Activated CD4-positive, alpha-beta T cell treated with anti-CD3 and anti-CD28 coated beads, Interleukin-10, Interleukin-2, amounts not matched to agents 100 ng/mL and 50 ng/mL, durations not matched to agents 16 hours and 8 hours (primary cell): ENCODE measurements at regions not wholly inside any gene's neighbourhood (a gene's known extent, or its start where the extent isn't known, plus 50 kb on each side); places are given as distances from the start of the nearest gene placed in this dataset.
"Not testable (repeated sequence)": the region's sequence is repeated elsewhere in the genome, so short reads cannot be mapped to it uniquely, and the experiment has no call there.

Experiments used
- DNase-seq: peaks from one replicate; pipeline ENCODE4 v3.0.0-alpha.2; 2020

DNA sequence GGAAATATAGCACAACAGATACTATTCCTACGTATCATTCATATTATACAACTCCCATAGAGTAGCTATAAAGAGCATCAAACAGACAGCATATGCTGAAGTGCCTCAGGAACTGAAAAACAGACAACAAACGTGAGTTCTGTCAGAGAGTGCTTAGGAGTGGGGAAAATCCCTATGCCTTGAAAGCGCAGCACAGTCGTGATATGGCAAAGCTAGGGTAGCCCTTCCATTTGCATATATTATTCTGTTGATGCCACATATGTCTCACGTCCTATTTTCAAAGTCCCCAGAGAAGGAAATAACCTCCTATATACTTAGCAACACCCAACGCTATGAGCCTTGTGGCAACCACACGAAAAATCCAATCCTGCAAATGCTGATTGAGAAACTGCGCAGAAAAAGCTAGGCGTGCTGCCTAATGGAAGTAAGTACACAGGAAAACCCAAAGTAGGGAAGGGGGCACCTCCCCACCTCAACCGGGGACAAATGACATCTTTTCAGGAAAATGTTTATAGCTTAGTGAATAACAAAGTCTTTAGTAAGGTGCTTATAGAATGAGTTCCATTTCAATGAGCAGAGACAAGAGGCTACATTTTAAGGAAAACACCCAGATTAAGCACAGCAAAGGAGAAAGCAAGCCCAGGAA is 105.1 kb downstream of the MED10 start:
- no peak for DNase-seq

DNA sequence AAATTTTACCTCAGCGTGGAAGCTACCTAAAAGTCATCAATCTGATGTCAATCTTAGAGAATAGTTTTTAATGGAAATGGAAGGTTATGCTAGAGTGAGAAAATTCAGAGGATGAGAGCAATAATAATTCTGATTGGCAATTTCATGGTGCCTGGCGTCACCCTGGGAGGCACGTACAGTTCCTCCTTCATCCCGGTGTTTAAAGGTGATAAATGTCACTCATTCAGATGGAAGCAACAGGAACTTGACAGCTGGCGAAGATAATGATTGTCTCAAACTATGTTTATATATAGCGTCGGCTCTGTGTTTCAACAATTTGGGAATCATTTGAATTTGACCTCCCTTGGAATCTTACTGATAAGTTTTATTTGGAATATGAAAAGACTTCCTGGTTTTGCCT is 108.4 kb downstream of the MED10 start:
- no peak for DNase-seq

DNA sequence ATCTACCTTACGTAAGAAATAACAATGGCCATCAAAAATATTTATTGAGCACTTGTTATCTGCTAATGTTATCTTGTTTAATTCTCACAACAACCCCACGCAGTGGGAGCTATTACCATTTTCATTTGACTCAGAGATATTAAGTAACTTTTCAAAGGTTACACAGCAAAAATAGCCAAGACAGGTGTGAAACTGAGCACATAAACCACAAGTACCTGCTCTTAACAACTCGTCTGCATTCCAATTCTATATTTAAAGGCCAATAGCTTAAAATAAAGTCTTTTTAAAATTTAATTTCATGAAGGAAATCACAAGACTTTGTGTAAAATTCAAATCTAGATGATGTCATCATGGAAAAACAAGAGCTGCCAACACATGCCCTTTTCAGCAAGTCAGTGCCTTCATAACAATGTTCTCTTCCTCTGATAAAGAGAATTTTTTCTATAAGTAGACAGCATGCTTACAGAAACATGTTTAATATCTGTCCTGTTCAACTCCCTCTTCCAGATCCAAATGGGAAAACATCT is 111.6 kb downstream of the MED10 start:
- no peak for DNase-seq

DNA sequence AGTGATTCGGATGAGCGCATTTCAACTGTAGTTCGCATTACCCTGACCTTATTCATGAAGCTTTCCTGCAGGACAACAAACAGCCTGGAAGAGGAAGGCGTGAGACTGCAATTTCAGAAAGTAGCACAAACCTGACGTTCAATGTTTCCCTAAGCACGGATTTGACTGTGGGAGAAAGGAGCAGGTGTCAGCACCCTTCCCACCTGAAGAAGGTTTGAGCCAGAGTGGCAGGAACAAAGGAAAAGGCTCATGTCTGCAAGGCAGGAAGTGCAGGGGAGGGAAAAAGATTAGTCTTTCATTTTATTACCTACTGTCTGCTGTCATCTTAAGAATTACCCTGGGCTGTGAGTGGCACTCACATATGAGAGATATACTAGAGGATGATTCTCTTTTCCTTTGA is 114.0 kb downstream of the MED10 start:
- DNase-seq = no peak

DNA sequence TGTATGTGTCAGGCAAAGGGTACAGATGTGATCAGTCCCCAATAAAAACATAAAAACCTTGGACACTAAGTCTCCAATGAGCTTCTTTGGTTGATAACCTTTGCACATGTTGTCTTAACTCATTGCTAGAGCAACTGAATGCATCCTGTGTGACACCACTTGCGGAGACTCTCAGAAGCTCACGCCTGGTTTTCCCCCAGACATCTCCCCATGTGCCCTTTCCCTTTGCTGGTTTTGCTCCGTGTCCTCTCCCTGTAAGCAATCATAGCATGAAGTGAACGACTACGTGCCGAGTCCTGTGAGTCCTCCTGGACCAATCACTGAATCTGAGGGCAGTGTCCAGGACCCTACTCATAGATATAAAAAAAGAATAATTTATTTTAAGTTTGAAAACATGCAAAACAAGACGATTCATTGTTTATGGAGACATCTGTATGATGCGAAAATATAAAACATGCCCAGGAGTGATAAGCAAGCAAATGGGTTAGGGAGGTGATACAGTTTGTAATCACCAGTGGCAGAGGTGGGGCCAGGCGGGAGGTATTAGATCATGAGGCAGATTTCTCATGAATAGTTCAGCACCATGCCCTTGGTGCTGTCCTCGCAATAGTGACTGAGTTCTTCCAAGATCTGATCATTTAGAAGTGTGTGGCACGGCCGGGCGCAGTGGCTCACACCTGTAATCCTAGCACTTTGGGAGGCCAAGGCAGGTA is 115.5 kb downstream of the MED10 start:
- no peak for DNase-seq

DNA sequence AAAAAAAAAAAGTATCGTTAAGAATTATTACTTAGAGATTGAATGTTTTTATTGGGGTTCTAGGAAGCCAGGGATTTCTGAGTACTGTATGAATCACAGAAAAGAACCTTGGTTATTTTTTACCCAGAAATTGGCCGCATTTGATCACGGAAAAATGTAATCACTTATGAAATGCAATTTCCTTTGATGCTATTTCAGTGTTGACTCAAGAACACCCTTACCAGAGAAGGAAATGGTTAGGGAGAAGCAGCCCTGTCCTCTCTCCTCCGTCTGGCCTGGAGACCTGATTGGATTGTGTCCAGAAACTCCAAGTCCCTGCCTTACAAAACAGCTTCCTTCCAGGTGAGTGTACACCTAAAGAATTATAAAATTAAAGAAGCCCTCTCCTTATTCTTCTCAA is 116.7 kb downstream of the MED10 start:
- DNase-seq = peak; percentile 41

DNA sequence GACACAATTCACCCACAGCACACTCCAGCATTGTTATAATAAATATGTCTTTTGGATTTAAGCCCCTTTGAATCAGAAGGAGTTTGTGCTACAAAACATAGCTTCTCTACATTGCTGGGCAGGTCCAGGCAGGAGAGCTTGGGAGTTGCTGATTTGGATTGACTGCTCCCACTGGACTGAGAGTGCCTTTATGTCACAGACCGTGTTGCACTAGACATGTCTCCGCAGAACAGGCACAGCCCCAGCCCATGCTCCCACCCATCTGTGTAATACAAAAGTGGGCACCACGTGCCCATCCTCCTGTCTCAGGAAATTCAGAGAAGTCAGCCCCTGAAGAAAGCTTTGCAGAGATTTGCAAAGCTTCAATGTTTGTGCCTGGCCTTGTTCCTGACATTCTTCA is 117.1 kb downstream of the MED10 start:
- no peak for DNase-seq

DNA sequence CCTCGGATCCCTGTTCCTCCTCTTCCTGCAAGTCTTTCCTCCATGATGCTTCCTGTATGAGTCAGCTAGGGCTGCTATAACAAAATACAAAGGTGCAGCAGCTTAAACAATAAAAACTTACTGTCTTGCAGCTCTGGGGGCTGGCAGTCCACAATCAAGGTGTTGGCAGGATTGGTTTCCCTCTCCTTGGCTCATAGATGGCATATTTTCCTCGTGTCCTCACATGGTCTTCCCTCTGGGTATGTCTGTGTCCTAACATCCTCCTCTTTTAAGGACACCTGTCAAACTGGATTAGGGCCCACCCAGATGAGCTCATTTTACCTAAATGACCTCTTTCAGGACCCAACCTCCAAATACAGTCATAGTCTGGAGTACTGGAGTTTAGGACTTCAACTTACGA is 117.5 kb downstream of the MED10 start:
- DNase-seq = no peak

DNA sequence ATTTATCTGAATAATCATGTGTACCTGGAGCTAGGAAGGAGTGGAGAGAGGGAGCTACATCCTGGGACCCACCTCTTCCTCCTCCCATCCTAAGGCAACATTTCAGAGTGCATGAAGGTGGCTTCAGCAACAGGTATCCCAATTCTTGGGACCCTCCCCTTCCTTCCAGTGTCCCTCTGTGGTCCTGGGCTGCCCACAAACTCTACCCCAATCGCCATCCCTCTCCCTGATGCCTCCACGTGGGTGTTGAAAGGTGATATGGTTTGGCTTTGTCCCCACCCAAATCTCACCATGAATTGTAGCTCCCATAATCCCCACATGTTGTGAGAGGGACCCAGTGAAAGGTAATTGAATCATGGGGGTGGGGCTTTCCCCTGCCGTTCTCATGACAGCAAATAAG is 121.4 kb downstream of the MED10 start:
- no peak for DNase-seq

DNA sequence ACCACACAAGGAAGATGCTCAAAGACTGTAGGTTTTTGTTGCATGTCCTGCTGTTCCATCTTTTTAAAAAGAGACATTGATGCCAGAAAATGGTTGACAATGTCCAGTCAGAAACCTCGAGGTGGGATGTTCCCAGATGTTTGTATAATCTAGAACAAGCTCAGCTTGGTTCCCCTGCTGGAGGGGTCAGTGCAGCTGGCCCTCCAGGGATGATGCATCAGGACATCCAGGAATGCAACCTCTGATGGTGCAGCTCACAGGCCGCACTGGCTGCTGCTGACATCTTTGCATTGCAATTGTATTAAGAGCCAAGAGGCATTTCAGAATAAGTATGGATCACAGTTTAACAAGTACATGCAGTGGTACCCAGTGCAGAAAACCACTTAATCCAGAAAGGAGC is 122.4 kb downstream of the MED10 start:
- DNase-seq = no peak

DNA sequence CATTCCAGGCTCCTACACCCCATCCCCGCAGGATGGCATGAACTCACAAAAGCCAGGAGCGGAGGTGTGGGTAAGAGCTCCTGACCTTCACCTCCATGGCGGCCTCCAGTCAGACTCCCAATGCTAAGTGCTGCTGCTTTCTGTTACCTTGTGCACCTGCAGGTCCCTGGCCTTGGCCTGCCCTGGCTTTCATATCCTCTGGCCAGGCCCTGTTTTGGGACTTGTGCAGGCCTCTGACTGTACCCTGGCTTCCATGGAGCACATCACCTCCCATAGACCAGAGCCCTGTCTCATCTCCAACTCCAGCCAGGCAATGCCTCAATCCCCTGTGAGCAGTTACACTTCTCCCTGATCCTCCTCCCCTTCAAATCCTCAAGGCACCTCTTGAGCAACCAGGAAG is 124.5 kb downstream of the MED10 start:
- no peak for DNase-seq

DNA sequence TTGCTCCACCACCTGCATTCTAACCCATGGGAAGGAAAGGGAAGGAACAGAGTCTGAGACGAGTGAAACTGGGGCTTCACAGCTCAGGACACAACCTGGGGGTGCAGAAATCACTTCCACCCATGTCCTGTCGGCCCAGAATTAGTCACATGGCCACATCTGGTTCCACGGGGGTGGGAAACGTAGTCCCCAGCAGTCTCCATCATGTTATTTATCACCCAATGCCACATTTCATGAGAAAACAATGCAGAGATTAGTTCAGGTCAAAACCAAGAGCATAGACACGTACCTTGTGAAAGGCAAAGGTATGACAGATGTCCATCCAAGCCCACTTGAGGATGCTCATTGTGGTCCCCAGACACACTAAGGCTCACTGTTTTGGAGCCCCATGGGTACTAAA is 125.1 kb downstream of the MED10 start:
- DNase-seq = no peak

DNA sequence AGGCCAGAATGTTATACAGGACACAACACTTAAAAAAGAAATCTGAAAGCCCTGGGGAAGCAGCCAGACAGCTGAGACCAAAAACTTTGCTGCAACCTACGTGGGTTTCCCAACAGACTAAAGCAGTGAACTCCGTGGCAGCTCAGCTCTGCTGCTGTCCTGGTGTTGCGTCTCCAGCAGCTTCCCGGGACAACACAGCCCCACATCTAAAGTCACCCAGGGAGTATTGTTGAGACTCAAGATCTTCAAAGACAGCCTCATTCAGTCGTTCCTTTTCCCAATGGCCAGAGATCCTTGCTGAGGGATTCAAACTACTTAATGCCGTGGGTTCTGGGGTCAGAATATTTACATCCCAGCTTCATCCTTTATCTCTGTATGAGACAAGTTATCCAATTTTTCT is 125.8 kb downstream of the MED10 start:
- no peak for DNase-seq

DNA sequence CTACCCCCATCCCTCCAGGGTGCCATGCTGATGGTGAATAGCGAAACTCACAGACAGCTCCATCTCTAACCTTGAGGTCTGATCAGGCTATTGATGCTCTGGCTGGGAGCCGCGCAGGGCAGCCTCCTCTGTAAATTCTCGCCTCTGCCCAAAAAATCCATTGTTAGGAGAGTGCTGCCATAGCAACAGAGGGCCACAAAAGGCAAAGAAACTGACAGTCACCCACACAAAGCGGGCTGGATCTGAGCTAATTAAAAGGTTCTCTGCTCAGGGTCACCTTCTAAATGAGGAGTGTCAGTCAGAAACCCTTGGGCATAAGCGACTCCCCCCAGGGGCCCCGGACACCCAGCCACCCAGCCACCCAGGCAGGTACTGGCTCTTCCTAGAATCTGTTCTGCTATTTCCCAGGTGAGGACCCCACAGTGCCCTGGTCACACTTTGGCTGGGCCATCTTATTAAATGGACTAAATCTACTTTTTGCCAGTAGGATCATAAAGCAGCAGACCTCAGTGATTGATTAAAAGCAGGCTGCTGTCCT is 126.7 kb downstream of the MED10 start:
- DNase-seq = no peak

DNA sequence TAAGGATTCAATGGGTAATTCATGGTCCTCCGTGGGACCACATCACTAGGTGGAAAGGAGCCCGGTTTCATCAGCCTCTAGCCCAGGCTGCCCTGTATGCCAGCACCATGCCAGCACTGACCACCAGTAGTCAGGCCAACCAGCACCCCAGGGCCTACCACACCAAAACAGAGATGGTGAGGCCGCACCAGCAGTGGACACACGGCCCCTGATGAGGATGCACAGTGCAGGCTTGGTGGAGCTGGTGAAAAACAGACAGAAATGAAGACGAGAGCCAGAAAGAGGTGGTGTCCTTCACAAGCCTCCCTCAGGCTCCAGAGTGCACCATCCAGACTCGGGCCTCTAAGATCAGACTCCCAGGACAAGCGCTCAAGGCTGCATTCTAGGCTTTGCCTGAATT is 128.2 kb downstream of the MED10 start:
- no peak for DNase-seq

DNA sequence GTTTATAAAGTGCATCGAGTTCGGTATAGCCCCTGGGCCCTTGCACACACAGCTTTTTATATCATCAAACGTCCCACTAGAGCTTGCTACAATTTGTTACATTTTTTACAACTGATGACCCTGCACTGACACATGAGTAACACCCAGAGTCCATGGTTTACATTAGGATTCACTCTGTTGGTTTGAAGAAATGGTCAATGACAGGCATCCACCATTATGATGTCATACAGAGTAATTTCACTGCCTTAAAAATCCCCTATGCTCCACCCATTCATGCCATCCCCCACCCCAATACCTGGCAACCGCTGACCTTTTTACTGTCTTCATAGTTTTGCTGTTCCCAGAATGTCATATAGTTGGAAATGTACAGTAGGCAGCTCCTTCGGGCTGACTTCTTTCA is 130.2 kb downstream of the MED10 start:
- no peak for DNase-seq

DNA sequence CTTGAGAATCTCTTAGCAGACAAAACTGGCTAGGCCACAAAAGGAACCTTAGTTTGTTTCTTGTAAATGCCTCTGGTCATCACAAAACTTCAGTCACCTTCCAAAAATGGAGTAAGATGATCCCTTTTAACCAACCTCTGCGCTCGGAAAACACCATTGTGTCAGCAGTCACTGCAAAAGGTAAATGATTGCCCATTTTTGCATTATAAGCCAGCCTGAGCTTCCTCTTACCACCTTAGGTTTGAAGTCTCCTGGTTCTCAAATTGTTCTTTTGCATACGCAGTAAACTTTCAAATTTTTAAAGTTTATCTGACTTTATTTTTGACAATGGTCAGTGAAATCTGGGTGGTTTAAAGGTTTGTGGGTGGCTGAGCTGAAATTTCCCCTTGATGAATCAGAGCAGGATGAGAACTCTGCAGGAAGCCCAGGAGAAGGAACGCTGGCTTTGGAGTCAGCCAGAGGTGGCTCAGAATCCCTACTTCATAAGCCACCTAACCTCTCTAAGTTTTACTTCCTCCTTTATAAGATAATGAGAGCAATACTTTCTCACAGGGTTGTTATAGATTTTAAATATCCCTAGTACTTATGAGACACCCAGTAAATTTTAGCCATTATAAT is 131.4 kb downstream of the MED10 start:
- DNase-seq = no peak

DNA sequence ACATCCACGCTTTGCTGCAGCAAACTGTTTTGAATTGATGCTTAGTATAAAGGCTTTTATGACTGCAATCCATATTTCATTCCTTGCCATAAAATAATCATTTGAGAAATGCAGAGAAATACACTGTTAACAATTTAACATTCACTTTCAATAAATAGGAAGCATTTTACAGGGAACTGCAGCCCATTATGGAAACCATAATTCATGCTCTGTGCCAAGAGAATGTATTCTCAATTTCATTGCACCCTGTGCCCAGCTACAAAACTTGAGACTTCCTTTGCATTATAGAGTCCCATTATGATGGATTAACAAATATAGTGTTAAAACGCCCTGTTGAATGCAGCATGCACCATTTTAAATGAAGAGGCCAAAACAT is 134.0 kb downstream of the MED10 start:
- DNase-seq = no peak

DNA sequence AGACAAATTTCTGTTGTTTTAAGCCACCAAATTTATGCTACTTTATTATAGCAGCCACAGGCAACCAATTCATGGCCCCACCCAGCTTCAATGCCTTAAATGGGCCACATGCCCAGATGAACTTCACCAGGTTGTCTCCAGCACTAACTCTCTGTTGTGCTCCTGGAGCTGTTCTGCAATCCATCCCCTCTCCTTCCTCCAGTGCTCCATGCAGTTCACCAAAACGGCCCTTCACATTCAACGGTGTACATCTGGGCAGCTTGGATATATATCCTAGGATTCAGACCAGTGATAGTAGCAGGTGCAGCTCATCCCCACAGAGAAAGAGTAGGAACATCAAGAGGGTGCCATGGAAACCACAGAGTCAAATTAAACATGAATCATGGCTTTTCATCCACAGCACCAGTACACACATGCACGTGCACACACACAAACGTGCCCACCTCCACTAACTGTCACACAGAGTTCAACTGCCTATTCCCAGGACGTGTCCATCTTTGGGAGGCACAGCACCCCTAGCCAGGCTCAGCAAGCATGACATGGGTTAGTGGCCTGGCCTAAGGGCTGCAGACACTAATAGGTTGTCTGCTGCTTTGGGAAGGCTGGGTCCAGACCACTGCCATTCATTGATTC is 134.5 kb downstream of the MED10 start:
- no peak for DNase-seq

DNA sequence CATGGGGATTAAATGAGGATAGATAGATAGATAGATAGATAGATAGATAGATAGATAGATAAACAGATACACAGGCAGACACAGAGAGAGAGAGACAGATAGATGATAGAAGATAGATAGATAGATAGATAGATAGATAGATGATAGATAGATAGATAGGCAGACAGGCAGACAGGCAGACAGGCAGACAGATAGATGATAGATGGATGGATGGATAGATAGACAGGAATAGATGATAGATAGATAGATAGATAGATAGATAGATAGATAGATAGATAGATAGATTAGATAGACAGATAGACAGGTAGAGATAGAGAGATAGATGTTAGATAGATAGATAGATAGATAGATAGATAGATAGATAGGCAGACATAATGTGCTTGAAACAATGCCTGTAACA is 137.3 kb downstream of the MED10 start:
- DNase-seq = not testable (repeated sequence)

DNA sequence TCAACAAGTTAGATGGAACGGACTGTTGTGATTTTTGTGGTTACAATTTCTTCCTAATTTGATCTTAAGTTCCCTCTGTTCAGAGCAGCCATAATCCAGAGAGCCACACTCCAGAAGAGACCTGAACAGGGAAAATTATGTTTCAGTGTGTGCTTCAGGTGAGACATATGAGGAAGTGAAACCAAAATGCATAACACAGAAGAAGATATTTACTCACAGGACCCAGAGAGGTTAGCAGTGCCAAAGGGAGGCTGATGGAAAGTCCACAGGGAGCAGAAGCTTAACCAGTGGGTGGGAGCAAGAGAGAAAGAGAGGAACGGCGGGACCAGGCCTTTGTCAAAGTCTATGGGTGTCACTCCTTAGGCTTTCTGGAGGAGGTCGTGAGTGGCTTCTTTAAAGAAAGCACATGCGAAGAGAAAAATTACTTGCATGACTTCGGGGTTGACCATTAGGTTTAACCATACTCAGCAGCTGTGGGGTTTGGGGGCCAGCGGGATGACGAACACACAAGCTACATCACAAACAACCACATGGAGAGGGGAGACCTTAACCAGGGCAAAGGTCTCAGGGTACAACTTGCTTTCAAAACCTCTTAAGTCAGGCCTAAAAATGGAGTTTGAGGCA is 141.4 kb downstream of the MED10 start:
- no peak for DNase-seq

DNA sequence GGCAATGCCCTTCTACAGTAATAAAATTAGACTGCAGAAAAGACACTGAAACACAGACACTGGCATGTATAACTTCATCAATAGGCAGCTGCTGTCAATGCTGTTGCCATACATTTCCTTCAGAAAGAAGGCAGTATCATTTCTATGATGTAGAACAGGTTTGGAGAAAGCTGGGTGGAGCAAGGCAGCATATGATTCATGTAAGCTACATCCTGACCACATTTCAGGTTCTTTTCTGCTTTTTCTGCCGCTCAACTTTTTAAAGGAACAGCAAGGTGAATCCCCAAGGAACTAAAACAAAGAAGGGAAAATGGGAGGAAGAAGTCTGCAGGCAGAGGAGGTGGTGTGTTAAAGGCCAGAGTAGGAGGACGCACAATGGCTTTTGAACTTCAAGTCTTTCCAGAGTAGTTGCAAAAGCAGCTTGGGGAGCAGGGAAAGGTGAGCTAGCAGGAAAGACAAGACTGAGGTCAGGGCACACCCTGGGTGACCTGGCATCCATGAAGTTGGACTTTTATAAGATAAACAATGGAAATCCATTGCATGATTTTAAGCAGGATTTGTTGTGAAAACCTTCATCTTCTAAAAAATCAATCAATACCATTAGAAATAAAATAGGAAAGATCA is 142.1 kb downstream of the MED10 start:
- DNase-seq = no peak

DNA sequence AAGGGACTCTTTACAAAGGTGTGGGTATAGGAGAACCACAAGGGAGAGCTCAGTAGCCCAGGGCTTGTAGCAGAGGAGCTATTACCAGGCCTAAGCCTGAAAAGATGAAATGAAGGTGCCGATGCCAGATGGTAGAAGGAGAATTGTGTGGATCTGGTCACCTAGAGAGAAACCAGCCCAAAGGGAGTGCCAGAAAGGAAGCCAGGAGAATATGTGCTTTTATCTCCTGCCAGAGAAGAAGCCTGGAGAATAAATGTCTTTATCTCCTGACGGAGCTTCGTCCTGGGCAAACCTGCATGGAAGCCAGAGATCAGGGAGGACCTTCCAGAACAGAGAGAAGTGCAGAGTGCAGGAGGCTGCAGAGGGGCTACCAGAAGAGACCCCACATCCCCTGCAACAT is 142.6 kb downstream of the MED10 start:
- no peak for DNase-seq
